A549 (cell line): ENCODE measurements at regions not wholly inside any gene's neighbourhood (a gene's known extent, or its start where the extent isn't known, plus 50 kb on each side); places are given as distances from the start of the nearest gene placed in this dataset.

Experiments used
- CBX8 ChIP-seq: fragments of 200-600 bp; sonication (generic); IDR thresholded peaks from 2 replicates; pipeline ENCODE4 v1.6.1; 2016
- EP300 ChIP-seq, 2 experiments: fragments of >200 bp; sonication (Bioruptor Twin); formaldehyde crosslinking; IDR thresholded peaks; 2 replicates in 1 of 2; 3 replicates in 1 of 2; pipeline ENCODE4 v1.6.1; 2016 to 2017
- POLR2A ChIP-seq: IDR thresholded peaks from 2 replicates; pipeline ENCODE4 v1.6.1; 2012; ENCODE audit warnings: mild to moderate bottlenecking, low read length
- TF ChIP-seq, protein P1 (sequence below): fragments of >200 bp; sonication (Bioruptor Twin); formaldehyde crosslinking; IDR thresholded peaks from 3 replicates; pipeline ENCODE4 v1.6.1; 2016
- TF ChIP-seq, protein P2 (sequence below): fragments of >200 bp; sonication (Bioruptor Twin); formaldehyde crosslinking; IDR thresholded peaks from 3 replicates; pipeline ENCODE4 v1.5.1; 2016
- TF ChIP-seq, protein P3 (sequence below): fragments of 200-600 bp; sonication (generic); IDR thresholded peaks from 2 replicates; pipeline ENCODE4 v1.6.1; 2016; ENCODE audit warnings: antibody characterized with exemption, mild to moderate bottlenecking, moderate library complexity

DNA sequence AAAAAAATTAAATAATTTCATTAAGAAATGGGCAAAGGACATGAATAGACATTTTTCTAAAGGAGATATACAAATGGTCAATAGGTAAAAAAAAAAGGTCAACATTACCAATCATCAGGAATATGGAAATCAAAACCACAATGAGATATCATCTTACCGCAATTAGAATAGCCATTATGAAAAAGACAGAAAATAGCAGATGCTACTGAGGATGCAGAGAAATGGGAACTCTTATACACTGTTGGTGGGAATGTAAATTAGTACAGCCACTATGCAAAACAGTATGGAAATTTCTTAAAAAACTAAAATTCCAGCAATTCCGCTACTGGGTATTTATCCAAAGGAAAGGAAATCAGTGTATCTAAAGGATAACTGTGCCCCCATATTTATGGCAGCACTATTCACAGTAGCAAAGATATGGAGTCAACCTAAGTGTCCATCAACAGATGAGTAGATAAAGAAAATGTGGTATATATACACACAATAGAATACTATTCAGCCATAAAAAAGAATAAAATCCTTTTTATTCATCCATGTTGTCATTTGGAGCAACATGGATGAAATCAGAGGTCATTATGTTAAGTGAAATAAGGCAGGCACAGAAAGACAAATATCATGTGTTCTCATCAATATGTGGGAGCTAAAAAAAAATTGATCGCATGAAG lies 132.4 kb downstream of the RPL22L1 start:
- TF ChIP-seq, protein P1, sequence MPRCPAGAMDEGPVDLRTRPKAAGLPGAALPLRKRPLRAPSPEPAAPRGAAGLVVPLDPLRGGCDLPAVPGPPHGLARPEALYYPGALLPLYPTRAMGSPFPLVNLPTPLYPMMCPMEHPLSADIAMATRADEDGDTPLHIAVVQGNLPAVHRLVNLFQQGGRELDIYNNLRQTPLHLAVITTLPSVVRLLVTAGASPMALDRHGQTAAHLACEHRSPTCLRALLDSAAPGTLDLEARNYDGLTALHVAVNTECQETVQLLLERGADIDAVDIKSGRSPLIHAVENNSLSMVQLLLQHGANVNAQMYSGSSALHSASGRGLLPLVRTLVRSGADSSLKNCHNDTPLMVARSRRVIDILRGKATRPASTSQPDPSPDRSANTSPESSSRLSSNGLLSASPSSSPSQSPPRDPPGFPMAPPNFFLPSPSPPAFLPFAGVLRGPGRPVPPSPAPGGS = no peak
- TF ChIP-seq CBX8 (no peak), EP300 (IDR thresholded peaks at IDR 0.05) (no peak), POLR2A (no peak)
- TF ChIP-seq, protein P2, sequence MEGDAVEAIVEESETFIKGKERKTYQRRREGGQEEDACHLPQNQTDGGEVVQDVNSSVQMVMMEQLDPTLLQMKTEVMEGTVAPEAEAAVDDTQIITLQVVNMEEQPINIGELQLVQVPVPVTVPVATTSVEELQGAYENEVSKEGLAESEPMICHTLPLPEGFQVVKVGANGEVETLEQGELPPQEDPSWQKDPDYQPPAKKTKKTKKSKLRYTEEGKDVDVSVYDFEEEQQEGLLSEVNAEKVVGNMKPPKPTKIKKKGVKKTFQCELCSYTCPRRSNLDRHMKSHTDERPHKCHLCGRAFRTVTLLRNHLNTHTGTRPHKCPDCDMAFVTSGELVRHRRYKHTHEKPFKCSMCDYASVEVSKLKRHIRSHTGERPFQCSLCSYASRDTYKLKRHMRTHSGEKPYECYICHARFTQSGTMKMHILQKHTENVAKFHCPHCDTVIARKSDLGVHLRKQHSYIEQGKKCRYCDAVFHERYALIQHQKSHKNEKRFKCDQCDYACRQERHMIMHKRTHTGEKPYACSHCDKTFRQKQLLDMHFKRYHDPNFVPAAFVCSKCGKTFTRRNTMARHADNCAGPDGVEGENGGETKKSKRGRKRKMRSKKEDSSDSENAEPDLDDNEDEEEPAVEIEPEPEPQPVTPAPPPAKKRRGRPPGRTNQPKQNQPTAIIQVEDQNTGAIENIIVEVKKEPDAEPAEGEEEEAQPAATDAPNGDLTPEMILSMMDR = no peak
- TF ChIP-seq, protein P3, sequence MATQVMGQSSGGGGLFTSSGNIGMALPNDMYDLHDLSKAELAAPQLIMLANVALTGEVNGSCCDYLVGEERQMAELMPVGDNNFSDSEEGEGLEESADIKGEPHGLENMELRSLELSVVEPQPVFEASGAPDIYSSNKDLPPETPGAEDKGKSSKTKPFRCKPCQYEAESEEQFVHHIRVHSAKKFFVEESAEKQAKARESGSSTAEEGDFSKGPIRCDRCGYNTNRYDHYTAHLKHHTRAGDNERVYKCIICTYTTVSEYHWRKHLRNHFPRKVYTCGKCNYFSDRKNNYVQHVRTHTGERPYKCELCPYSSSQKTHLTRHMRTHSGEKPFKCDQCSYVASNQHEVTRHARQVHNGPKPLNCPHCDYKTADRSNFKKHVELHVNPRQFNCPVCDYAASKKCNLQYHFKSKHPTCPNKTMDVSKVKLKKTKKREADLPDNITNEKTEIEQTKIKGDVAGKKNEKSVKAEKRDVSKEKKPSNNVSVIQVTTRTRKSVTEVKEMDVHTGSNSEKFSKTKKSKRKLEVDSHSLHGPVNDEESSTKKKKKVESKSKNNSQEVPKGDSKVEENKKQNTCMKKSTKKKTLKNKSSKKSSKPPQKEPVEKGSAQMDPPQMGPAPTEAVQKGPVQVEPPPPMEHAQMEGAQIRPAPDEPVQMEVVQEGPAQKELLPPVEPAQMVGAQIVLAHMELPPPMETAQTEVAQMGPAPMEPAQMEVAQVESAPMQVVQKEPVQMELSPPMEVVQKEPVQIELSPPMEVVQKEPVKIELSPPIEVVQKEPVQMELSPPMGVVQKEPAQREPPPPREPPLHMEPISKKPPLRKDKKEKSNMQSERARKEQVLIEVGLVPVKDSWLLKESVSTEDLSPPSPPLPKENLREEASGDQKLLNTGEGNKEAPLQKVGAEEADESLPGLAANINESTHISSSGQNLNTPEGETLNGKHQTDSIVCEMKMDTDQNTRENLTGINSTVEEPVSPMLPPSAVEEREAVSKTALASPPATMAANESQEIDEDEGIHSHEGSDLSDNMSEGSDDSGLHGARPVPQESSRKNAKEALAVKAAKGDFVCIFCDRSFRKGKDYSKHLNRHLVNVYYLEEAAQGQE = no peak
